ENCODE measurements at regions not wholly inside any gene's neighbourhood (a gene's known extent, or its start where the extent isn't known, plus 50 kb on each side); places are given as distances from the start of the nearest gene placed in this dataset.
"Not testable (repeated sequence)": the region's sequence is repeated elsewhere in the genome, so short reads cannot be mapped to it uniquely, and the experiment has no call there.

DNA sequence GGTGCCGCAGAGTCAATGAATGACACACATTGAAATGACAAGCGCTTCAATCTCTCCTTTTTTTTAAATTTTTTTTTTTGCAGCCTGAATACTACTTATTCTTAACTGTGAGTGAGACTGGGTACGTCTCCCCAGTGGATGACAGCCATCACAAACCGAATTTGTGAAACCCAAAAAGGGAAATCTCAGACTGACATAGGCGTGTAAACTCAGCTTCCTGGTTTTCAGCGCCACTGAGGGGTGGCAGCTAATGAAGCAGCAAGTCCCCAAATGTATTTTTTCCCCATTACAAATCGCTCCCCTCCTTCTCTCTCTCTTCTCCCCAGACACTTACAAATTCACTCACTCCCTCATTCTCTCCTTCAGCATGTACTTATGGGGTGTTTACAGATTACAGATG is 196.0 kb downstream of the MAF start:
- peak; percentile 35 to 51 for DNase-seq

DNA sequence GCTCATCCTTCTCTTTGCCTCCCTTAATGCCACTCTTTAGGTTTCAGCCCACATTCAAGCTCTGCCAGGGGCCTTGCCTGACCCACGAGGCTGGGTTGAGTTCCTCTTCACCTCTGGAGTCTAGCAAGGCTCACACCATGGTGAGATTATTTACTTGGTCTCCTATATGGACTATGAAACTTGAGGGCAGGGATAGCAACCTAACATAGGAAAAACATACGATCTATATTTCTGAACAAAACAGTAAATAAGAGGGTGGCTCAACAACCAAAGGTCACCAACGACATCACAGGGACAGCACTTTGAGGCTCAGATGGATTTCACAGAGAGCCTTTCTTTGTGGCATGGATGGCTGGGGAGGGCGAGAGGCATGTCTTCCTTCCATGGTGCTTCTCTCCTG is 197.0 kb downstream of the MAF start:
- DNase-seq = no peak

DNA sequence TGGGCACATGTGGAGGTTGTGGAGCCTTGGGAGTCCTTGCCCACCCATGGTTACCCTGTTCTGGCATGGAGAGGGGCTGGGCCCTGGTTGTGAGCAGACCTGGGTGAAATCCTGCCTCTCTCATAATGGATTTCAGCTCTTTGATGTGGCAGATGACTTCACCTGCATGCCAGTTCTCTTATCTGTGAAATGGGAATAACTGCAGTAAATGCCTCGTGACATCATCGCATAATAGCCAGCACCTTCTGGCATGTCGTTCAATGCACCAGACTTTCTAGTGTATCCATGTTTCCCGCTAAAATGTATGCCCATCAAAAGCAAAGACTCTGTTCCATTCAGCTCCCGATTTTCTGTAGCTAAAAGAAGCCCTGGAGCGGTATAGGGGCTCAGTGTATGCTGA is 197.6 kb downstream of the MAF start:
- no peak for DNase-seq

DNA sequence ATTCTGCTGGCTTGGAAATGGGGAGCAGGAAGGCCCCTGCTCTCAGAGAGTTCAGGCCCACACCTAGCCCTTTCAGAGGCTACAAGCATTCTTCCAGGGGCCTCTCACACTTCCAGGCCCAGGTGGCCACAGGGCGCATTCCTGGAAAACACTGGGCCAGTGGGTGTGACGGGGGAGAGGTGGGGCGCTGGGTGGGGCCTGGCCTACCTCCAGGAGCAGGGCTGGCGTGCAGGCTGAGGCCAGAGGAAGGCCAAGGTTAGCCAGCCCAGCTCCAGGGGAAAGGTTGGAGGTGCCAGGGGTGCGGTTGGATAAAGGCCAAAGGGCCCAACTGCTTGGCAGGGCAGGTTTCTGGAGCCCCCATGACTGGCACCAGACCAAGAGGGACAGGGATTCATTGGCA is 198.2 kb downstream of the MAF start:
- DNase-seq = no peak

- no peak for DNase-seq
These were observed 198.8 kb downstream of the MAF start for GRCh38 chr16:79401782-79402181.

GRCh38 chr16:79401157-79401556 is 199.4 kb downstream of the MAF start:
- DNase-seq = no peak

DNA sequence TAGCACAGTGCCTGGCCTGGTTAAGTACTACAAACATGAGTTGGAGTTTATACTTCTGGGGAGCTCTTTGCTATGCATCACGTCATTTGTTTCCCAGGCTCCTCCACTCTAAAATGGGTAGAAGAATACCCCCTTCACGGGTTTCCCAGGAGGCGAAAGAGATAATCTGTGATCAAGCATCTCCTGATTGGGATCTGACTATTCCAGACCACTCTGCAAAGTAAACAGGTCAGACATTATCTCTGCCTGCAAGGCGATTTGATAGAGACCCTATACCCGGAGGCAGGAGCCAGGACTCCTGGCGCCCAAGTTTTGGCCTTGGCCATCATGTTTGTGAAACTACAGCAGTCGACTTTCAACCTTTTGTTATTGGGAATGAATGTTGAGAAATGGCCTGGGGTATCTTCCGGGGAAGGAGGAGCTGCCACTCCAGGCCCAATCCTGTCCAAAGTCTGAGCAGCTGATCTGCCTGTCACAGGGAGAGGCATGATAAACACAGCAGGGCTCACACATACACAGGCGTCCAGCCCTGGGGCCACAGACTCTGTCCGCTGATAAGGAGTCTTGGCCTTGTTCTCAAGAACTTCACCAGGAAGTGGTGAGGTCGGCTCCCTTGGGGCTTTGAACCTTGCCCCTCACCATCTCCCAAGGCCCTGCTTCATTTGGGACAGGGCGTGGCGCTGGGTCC is 199.9 kb downstream of the MAF start:
- DNase-seq = no peak

DNA sequence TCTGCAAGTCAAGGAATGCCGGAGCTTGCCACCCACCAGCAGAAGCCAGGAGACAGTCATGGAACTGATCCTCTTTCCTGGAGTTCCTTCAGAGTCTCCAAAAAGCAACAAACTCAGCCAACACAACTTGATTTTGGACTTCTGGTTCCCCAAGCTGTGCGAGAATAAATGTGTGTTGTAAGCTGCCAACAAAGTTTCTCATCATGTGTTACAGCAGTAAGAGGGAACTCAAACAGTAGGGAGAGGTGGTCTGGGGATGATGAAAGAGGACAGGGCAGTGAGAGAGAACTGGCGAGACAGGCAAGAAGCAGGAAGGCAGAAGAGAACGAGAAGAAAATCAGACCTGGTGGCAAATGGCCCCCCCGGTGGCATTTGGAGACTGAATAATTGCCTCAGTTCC is 204.9 kb downstream of the MAF start:
- DNase-seq = peak in 1 of 2 donors; percentile 15

GRCh38 chr16:79394206-79394605 is 206.3 kb downstream of the MAF start:
- no peak for DNase-seq

GRCh38 chr16:79393564-79393963 is 207.0 kb downstream of the MAF start:
- no peak for DNase-seq

DNA sequence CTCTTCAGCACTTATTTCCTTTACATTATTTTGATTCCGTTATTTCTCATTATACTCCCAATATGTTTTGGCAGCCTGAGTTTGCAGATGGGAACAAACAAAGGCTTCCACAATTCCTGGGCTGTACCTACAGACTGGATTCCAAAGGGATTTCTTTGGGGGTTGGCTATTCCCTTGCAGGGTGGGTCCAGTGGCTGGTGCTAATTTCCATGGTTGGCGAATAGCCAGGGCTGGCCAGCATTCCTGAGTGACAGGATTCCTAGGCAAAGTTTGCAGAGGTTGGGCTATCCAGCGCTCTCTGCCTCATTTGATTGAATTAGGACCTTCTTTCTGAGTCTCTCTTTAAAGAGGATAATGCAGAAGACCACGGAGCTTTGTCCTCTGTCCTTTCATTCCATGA is 207.4 kb downstream of the MAF start:
- no peak for DNase-seq

- DNase-seq = no peak
These were observed 208.5 kb downstream of the MAF start for GRCh38 chr16:79392081-79392480.

- DNase-seq = no peak
These were observed 209.1 kb downstream of the MAF start for GRCh38 chr16:79391395-79391794.

- DNase-seq = no peak
These were observed 210.0 kb downstream of the MAF start for GRCh38 chr16:79390481-79391051.

- DNase-seq = no peak
These were observed 212.1 kb downstream of the MAF start for GRCh38 chr16:79388396-79388795.

- DNase-seq = no peak
These were observed 214.2 kb downstream of the MAF start for GRCh38 chr16:79386299-79386698.

DNA sequence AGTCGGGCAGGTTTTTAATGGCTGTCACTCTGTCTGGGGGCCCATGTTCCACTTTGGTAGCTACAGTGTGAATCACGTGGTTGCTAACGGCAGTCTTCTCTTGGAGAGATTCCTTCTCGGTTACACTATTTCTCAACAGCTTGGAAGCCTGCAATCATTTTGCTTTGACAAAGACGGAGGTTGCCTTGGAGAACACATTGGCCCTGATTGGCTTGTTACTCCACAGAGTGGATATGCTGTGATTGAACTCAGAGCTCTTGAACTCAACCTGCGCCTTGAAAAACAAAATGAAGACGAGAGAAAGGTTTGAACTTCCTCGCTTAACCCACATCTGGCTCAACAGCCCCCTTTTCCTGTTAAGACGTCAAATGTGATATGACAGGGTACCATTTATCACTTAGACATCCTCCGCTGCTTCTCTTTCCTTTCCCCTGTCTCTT is 218.9 kb downstream of the MAF start:
- peak; percentile 28 to 31 for DNase-seq

DNA sequence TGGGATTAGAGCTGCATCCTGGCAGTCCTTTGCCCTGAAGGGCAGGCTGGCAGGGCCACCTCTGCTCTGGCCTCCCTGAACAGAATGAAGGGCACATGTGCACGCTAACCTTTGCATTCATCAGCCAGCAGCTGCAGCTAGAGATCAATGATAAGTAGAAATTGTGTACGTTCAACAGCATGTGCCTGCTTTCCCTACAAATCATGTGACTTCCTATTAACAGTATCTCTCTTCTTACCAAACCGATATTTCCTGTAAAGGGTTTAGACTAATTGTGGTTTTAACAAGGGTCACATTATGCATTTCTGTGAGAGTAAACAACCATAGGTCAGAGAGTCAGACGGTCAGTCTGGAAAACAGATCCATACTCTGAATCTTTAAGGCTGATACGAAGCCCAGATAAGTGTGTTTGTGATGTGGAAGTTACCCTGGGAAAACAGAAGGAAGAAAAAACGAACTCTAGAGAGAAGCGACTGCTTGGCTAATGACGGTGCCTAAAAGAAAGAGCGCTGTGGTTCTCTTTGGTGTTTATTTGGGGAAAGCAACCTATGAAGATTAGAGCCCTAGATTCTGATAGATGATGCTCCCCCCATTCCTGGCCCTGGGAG is 219.4 kb downstream of the MAF start:
- DNase-seq = peak in 1 of 2 donors; percentile 35

GRCh38 chr16:79379095-79379494 is 221.4 kb downstream of the MAF start:
- no peak for DNase-seq

DNA sequence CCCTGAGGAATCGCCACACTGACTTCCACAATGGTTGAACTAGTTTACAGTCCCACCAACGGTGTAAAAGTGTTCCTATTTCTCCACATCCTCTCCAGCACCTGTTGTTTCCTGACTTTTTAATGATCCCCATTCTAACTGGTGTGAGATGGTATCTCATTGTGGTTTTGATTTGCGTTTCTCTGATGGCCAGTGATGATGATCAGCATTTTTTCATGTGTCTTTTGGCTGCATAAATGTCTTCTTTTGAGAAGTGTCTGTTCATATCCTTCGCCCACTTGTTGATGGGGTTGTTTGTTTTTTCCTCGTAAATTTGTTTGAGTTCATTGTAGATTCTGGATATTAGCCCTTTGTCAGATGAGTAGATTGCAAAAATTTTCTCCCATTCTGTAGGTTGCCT is 223.5 kb downstream of the MAF start:
- DNase-seq = not testable (repeated sequence)

DNA sequence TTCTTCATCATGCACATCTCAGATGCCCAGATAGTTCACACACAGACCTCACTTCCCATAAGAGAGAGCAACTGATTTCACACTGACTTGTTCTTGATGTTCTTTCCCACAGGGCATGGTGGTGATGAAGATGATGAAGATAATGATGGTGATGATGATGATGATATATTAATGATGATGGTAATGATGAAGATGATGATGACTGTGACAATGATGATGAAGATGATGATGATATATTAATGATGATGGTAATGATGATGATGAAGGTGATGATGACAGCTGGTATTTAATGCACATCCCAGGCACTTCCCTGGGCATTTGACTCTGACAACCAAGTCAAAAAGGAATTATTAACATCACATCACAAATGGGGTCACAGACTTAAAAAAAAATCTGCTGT is 225.2 kb downstream of the MAF start:
- DNase-seq = no peak

- peak; percentile 74 to 83 for DNase-seq
These were observed 227.9 kb downstream of the MAF start for GRCh38 chr16:79372503-79373184.

DNA sequence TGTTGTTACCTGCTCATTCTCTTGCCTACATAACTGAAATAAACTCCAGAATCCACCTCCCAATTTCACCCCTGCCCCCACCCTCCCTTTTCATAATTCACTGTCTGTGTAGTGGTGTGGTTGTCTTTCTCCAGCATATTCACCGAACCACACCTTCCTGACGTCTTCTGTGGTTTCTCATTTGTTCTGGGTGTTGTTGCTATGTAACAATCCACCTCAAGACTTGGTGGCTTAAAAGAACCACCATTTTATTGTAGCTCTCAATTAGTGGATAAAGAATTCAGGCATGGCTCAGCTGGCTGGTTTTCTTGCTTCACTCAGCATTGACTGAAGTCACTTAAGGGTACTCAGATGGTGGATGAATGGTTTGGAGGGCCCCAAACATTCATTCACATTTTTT is 229.8 kb downstream of the MAF start:
- DNase-seq = no peak

GRCh38 chr16:79369796-79370195 is 230.7 kb downstream of the MAF start:
- no peak for DNase-seq

Measured in inflammatory macrophage treated with lipopolysaccharide for 1 hour (primary cell).